Epithelial cell of esophagus (primary cell): ENCODE measurements at regions not wholly inside any gene's neighbourhood (a gene's known extent, or its start where the extent isn't known, plus 50 kb on each side); places are given as distances from the start of the nearest gene placed in this dataset.

Experiments used
- DNase-seq: peaks from one replicate; pipeline ENCODE4 v3.0.0; 2010; ENCODE audit warnings: low read depth
- H3K4me3 ChIP-seq: 2 replicates; pipeline ENCODE4 v1.5.1; 2011; ENCODE audit warnings: mild to moderate bottlenecking, low read length, control low read depth
- TF ChIP-seq, protein P1 (sequence below): IDR thresholded peaks from 2 replicates; pipeline ENCODE4 v1.5.1; 2011; ENCODE audit warnings: low read depth, mild to moderate bottlenecking, low read length, control low read depth, inconsistent platforms; ENCODE audit not compliant: insufficient read depth; ENCODE audit errors: missing control alignments

- no peak overlapping the region for H3K4me3 ChIP-seq
- DNase-seq, result no peak
- TF ChIP-seq, protein P1, sequence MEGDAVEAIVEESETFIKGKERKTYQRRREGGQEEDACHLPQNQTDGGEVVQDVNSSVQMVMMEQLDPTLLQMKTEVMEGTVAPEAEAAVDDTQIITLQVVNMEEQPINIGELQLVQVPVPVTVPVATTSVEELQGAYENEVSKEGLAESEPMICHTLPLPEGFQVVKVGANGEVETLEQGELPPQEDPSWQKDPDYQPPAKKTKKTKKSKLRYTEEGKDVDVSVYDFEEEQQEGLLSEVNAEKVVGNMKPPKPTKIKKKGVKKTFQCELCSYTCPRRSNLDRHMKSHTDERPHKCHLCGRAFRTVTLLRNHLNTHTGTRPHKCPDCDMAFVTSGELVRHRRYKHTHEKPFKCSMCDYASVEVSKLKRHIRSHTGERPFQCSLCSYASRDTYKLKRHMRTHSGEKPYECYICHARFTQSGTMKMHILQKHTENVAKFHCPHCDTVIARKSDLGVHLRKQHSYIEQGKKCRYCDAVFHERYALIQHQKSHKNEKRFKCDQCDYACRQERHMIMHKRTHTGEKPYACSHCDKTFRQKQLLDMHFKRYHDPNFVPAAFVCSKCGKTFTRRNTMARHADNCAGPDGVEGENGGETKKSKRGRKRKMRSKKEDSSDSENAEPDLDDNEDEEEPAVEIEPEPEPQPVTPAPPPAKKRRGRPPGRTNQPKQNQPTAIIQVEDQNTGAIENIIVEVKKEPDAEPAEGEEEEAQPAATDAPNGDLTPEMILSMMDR, result no peak
Measured at GRCh38 chr3:178480274-178480673, 56.0 kb upstream of the KCNMB2 start.

- no peak overlapping the region for H3K4me3 ChIP-seq
- TF ChIP-seq, protein P1, result no peak
- no peak for DNase-seq
Measured at GRCh38 chr3:178480795-178481194, 55.4 kb upstream of the KCNMB2 start.

DNA sequence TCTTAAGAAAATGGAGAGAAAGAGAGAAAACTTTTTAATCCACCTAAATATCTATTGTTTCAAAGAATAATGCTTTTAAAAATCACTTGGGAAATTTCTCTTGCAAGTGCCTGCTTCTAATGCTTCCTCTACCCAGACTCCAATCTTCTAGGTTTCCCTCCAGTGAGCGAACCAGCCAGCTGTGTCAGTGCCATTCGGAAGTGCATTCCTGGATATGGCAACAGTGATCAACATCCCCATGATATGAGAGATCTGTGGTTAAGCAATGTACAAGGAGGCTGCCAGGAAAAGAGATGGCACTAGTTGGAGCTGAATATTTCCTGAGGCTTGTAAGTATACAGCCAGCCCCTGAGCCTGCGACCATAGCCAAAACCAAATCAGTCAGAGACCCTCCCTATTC is 53.3 kb upstream of the KCNMB2 start:
- DNase-seq, result no peak
- TF ChIP-seq, protein P1, result no peak
- H3K4me3 ChIP-seq, result no peak overlapping the region

DNA sequence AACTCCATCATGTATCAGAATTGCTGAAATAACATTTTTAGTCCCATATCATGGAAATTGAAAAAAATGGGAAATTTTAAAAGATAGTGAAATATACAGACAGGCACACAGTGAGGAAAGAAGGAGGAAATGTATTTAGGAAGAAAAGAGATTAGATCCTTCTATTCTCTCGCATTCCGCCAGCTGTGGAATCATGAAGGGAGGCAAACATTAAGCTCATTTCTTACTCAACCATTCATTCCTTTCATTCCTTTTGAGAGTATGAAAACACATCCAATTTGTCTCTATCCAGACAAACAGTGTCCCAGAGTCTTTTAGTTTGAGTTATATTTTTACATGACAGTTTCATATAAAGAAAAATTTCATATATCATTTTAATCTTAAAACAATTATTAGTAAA is 52.5 kb upstream of the KCNMB2 start:
- TF ChIP-seq, protein P1, result no peak
- no peak for DNase-seq
- no peak overlapping the region for H3K4me3 ChIP-seq

DNA sequence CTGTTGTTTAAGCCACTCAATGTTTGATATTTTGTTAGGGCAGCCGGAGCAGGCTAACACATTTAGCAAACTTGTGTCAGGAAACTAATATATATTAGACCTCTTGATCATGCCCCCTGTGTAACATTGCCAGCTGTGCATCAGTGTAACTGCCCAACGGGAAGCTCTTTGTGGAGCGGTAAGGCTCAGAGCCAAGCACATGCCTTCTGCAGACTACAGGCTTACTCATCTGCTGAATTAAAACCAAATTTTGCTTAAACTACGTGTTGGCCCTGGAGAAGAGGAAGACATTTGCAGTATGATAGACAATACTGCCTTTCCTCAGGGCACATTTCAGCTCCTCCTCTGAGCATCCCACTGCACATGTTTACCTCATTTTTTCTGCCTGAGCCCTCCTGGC is 50.5 kb upstream of the KCNMB2 start:
- TF ChIP-seq, protein P1, result no peak
- H3K4me3 ChIP-seq, result no peak overlapping the region
- no peak for DNase-seq
